H1 (cell line): ENCODE measurements at regions not wholly inside any gene's neighbourhood (a gene's known extent, or its start where the extent isn't known, plus 50 kb on each side); places are given as distances from the start of the nearest gene placed in this dataset.

ENCODE experiments used
- CTCF ChIA-PET: fragments of 300-600 bp; sonication (Branson Sonifier 250); formaldehyde crosslinking; loops from one replicate; lab custom pipeline; 2021; ENCODE audit not compliant: partially characterized antibody; lab: Charles Lee
- POLR2A ChIA-PET: fragments of 300-600 bp; sonication (Branson Sonifier 250); formaldehyde crosslinking; loops from one replicate; lab custom pipeline; 2021; ENCODE audit warnings: inconsistent platforms; ENCODE audit not compliant: partially characterized antibody; lab: Charles Lee
- DNase-seq, 2 experiments: peaks; one replicate each; pipeline versions ENCODE4 v3.0.0 to v3.0.0-alpha.2; 2010 to 2022; ENCODE audit warnings: low spot score in 2 of 2, low read depth in 1 of 2, mixed read lengths in 1 of 2
- FAIRE-seq: peaks from 2 replicates; lab custom pipeline; 2011; peaks lifted over from hg19 to GRCh38; lab: Jason Lieb, UNC
- H2AFZ ChIP-seq: 2 replicates; pipeline ENCODE4 v1.8.1; 2012; ENCODE audit warnings: low read length, inconsistent platforms
- H2AK5ac ChIP-seq: 2 replicates; pipeline ENCODE4 v1.6.1; 2013; ENCODE audit warnings: low read depth, low read length
- H2BK120ac ChIP-seq: replicated peaks from 2 replicates; pipeline ENCODE3; 2013; ENCODE audit warnings: low read depth, low read length, inconsistent platforms
- H2BK12ac ChIP-seq: 2 replicates; pipeline ENCODE4 v1.6.1; 2013; ENCODE audit warnings: low read depth, low read length
- H2BK15ac ChIP-seq: 2 replicates; pipeline ENCODE4 v1.6.1; 2013; ENCODE audit warnings: low read length
- H2BK20ac ChIP-seq: 2 replicates; pipeline ENCODE4 v1.6.1; 2013; ENCODE audit warnings: low read length
- H2BK5ac ChIP-seq: 2 replicates; pipeline ENCODE4 v1.6.1; 2013; ENCODE audit warnings: low read depth, low read length
- H3K14ac ChIP-seq: 2 replicates; pipeline ENCODE4 v1.6.1; 2013; ENCODE audit warnings: inconsistent platforms; ENCODE audit not compliant: insufficient read length
- H3K18ac ChIP-seq: 2 replicates; pipeline ENCODE4 v1.6.1; 2013; ENCODE audit warnings: low read length; ENCODE audit errors: extremely low read depth
- H3K23ac ChIP-seq: 2 replicates; pipeline ENCODE4 v1.6.1; 2013; ENCODE audit warnings: inconsistent platforms; ENCODE audit not compliant: insufficient read length
- H3K23me2 ChIP-seq: 2 replicates; pipeline ENCODE4 v1.6.1; 2013; ENCODE audit warnings: low read depth, low read length
- H3K27ac ChIP-seq: 2 replicates; pipeline ENCODE4 v1.6.1; 2011; ENCODE audit warnings: low read depth, low read length, inconsistent platforms
- H3K27me3 ChIP-seq, 4 experiments: replicated peaks in 1 of 4; 1 replicate in 1 of 4; 2 replicates in 3 of 4; pipeline versions ENCODE4 v1.6.1 to v1.8.1; 2011 to 2013; ENCODE audit warnings: low read length in 3 of 4, mild to moderate bottlenecking in 3 of 4, inconsistent platforms in 2 of 4, mixed read lengths in 2 of 4, moderate library complexity in 1 of 4; ENCODE audit not compliant: control insufficient read depth in 3 of 4, insufficient read depth in 3 of 4; ENCODE audit errors: extremely low read depth in 1 of 4
- H3K36me3 ChIP-seq, 4 experiments: 2 replicates each; pipeline versions ENCODE4 v1.6.1 to v1.8.1; 2011 to 2013; ENCODE audit warnings: mild to moderate bottlenecking in 4 of 4, low read length in 3 of 4, moderate library complexity in 2 of 4, control low read depth in 1 of 4, inconsistent platforms in 1 of 4; ENCODE audit not compliant: insufficient read depth in 4 of 4, control insufficient read depth in 2 of 4
- H3K4ac ChIP-seq: replicated peaks from 2 replicates; pipeline ENCODE3; 2013; ENCODE audit warnings: low read length, low read depth, mixed read lengths, inconsistent platforms; ENCODE audit not compliant: insufficient read length
- H3K4me1 ChIP-seq, 4 experiments: replicated peaks in 1 of 4; 1 replicate in 1 of 4; 2 replicates in 3 of 4; pipeline versions ENCODE4 v1.6.1 to v1.8.1; 2011 to 2013; ENCODE audit warnings: low read length in 3 of 4, inconsistent platforms in 2 of 4, mixed read lengths in 1 of 4; ENCODE audit not compliant: insufficient read depth in 4 of 4, control insufficient read depth in 3 of 4
- H3K4me2 ChIP-seq, 2 experiments: 2 replicates each; pipeline versions ENCODE4 v1.6.1 to v1.8.1; 2011 to 2013; ENCODE audit warnings: low read depth in 2 of 2, low read length in 2 of 2, control low read depth in 1 of 2, inconsistent platforms in 1 of 2, mild to moderate bottlenecking in 1 of 2; ENCODE audit not compliant: insufficient read depth in 1 of 2
- H3K4me3 ChIP-seq, 4 experiments: fragments of 200-600, 300-600 bp in 1 of 4; sonication (generic), shearing (Covaris generic), sonication (Bioruptor Twin) in 1 of 4; 2 replicates each; pipeline versions ENCODE4 v1.5.1 to v1.8.1; 2011 to 2016; ENCODE audit warnings: low read length in 4 of 4, low read depth in 3 of 4, control low read depth in 2 of 4, inconsistent platforms in 2 of 4, mild to moderate bottlenecking in 2 of 4, mixed read lengths in 1 of 4, moderate library complexity in 1 of 4; ENCODE audit not compliant: insufficient read depth in 2 of 4; ENCODE audit errors: extremely low read depth in 1 of 4
- H3K56ac ChIP-seq: replicated peaks from 2 replicates; pipeline ENCODE3; 2013; ENCODE audit warnings: low read depth, mild to moderate bottlenecking, mixed read lengths, low read length, inconsistent platforms; ENCODE audit not compliant: insufficient read length
- H3K79me1 ChIP-seq: 2 replicates; pipeline ENCODE4 v1.6.1; 2013; ENCODE audit warnings: low read depth, low read length, control low read depth
- H3K79me2 ChIP-seq, 2 experiments: 2 replicates each; pipeline versions ENCODE4 v1.6.1 to v1.8.1; 2012 to 2013; ENCODE audit warnings: low read length in 2 of 2, mild to moderate bottlenecking in 2 of 2, inconsistent platforms in 1 of 2; ENCODE audit not compliant: insufficient read depth in 2 of 2, control insufficient read depth in 1 of 2
- H3K9ac ChIP-seq, 4 experiments: replicated peaks in 1 of 4; 1 replicate in 1 of 4; 2 replicates in 3 of 4; pipeline versions ENCODE4 v1.6.1 to v1.8.1; 2011 to 2013; ENCODE audit warnings: low read depth in 3 of 4, low read length in 3 of 4, control low read depth in 2 of 4, mild to moderate bottlenecking in 2 of 4, moderate library complexity in 2 of 4, inconsistent platforms in 1 of 4; ENCODE audit errors: extremely low read depth in 1 of 4
- H3K9me3 ChIP-seq, 2 experiments: 2 replicates each; pipeline versions ENCODE4 v1.6.1 to v1.8.1; 2012 to 2013; ENCODE audit warnings: mild to moderate bottlenecking in 2 of 2, moderate library complexity in 2 of 2, control low read depth in 1 of 2, inconsistent platforms in 1 of 2, low read depth in 1 of 2, low read length in 1 of 2, mixed read lengths in 1 of 2; ENCODE audit not compliant: insufficient read depth in 2 of 2
- H4K20me1 ChIP-seq, 2 experiments: replicated peaks in 1 of 2; 2 replicates each; pipeline versions ENCODE3 to v1.8.1; 2011 to 2013; ENCODE audit warnings: inconsistent platforms in 2 of 2, low read length in 2 of 2, mild to moderate bottlenecking in 1 of 2; ENCODE audit not compliant: insufficient read depth in 2 of 2, control insufficient read depth in 1 of 2
- H4K5ac ChIP-seq: 2 replicates; pipeline ENCODE4 v1.6.1; 2013; ENCODE audit warnings: low read length, low read depth, mixed read lengths, inconsistent platforms; ENCODE audit not compliant: insufficient read length
- H4K8ac ChIP-seq: 2 replicates; pipeline ENCODE4 v1.8.0; 2013; ENCODE audit warnings: mild to moderate bottlenecking, moderate library complexity, low read length, inconsistent platforms; ENCODE audit not compliant: insufficient read depth; ENCODE audit errors: extremely low read depth
- H4K91ac ChIP-seq: replicated peaks from 2 replicates; pipeline ENCODE3; 2013; ENCODE audit warnings: low read length, mixed read lengths, inconsistent platforms; ENCODE audit not compliant: insufficient read length
- BRCA1 ChIP-seq: IDR thresholded peaks from 2 replicates; pipeline ENCODE4 v1.6.1; 2012; ENCODE audit warnings: low read depth, low read length, improper control_type of control experiment
- CHD1 ChIP-seq: IDR thresholded peaks from 2 replicates; pipeline ENCODE4 v1.6.1; 2012; ENCODE audit warnings: low read depth, low read length, improper control_type of control experiment
- EP300 ChIP-seq, 2 experiments: IDR thresholded peaks; 1 replicate in 1 of 2; 2 replicates in 1 of 2; pipeline ENCODE4 v1.6.1; 2011 to 2012; ENCODE audit warnings: low read depth in 2 of 2, low read length in 2 of 2, mild to moderate bottlenecking in 2 of 2, borderline replicate concordance in 1 of 2, inconsistent platforms in 1 of 2, moderate library complexity in 1 of 2
- GABPA ChIP-seq: IDR thresholded peaks from 2 replicates; pipeline ENCODE4 v1.6.1; 2011; ENCODE audit warnings: mild to moderate bottlenecking, low read length, moderate library complexity, borderline replicate concordance; ENCODE audit not compliant: insufficient read depth
- GTF2F1 ChIP-seq: IDR thresholded peaks from 2 replicates; pipeline ENCODE4 v1.6.1; 2012; ENCODE audit warnings: low read depth, low read length, improper control_type of control experiment, borderline replicate concordance
- HDAC2 ChIP-seq, 2 experiments: fragments of 300-600 bp in 1 of 2; sonication (generic) in 1 of 2; IDR thresholded peaks; 2 replicates each; pipeline ENCODE4 v1.6.1; 2011 to 2012; ENCODE audit warnings: low read depth in 2 of 2, low read length in 2 of 2, mild to moderate bottlenecking in 2 of 2, moderate library complexity in 2 of 2, borderline replicate concordance in 1 of 2, inconsistent platforms in 1 of 2
- HDAC6 ChIP-seq: IDR thresholded peaks from one replicate; pipeline ENCODE4 v1.7.1; 2012; ENCODE audit warnings: low read depth, mild to moderate bottlenecking, inconsistent platforms, low read length, moderate library complexity
- KDM5A ChIP-seq: fragments of 200-600 bp; IDR thresholded peaks from 2 replicates; pipeline ENCODE4 v1.7.1; 2012; ENCODE audit warnings: mild to moderate bottlenecking, low read length, inconsistent platforms, mixed read lengths
- MAX ChIP-seq: IDR thresholded peaks from 2 replicates; pipeline ENCODE4 v1.6.1; 2012; ENCODE audit warnings: inconsistent platforms
- RAD21 ChIP-seq, 2 experiments: IDR thresholded peaks in 1 of 2; conservative IDR thresholded peaks in 1 of 2; 2 replicates each; pipeline ENCODE4 v1.6.1; 2011; ENCODE audit warnings: low read depth in 2 of 2, low read length in 2 of 2, improper control_type of control experiment in 1 of 2, inconsistent platforms in 1 of 2, mild to moderate bottlenecking in 1 of 2, moderate library complexity in 1 of 2
- RXRA ChIP-seq: IDR thresholded peaks from 2 replicates; pipeline ENCODE4 v1.6.1; 2011; ENCODE audit warnings: low read depth, mild to moderate bottlenecking, low read length, moderate library complexity; ENCODE audit not compliant: insufficient read depth
- WGBS, 2 experiments: shearing (Covaris generic) in 1 of 2; methylation state at CpG; one replicate each; pipeline versions ENCODE4 v1.1.6 to v1.1.7; 2013 to 2015; ENCODE audit warnings: low lambda C conversion rate in 2 of 2, mixed read lengths in 2 of 2, inconsistent platforms in 1 of 2, low coverage in 1 of 2, missing lambda C conversion rate in 1 of 2; ENCODE audit not compliant: insufficient replicate concordance in 2 of 2, insufficient coverage in 1 of 2, insufficient read length in 1 of 2; ENCODE audit errors: extremely low coverage in 1 of 2, missing lambda C conversion rate in 1 of 2; 5-methylcytosine and 5-hydroxymethylcytosine counted together
- TF ChIP-seq, protein P1 (sequence below): IDR thresholded peaks from 2 replicates; pipeline ENCODE4 v1.6.1; 2012; ENCODE audit warnings: low read length, inconsistent platforms

DNA sequence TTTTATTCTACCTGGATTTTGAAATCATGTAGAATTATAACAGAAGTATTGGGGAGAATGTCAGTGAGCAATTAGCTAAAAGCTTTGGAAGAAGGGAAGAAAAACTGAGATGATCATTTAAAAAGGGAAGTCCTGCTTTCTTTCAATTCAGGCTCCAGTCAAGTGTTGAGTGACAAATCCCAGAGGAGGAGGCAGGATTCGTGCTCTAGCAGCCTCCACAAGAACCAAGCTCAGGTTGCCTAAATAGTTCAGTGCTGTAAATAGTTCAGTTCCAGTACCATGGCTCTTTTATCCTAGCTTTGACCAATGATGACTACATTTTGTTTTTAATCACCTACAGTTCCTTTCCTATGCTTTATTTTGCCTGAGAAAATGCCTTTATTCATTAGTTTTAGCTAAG, 204.9 kb upstream of the NREP start:
- Histone ChIP-seq H3K23ac (no peak overlapping the region), H3K23me2 (no peaks in the 10 kb centered on the region), H3K27ac (no peak overlapping the region), H2BK120ac (no peak overlapping the region), H2BK15ac (no peak overlapping the region), H4K91ac (no peak overlapping the region), H2BK5ac (no peak overlapping the region), H3K4ac (no peak overlapping the region), H4K5ac (no peak overlapping the region), H3K14ac (no peak overlapping the region), H3K56ac (no peak overlapping the region), H3K9ac (no peak overlapping the region), H3K4me2 (no peak overlapping the region), H3K18ac (no peak overlapping the region), H4K8ac (no peak overlapping the region), H3K27me3 (no peaks in the 10 kb centered on the region), H3K4me1 (no peaks in the 10 kb centered on the region), H3K79me2 (no peaks in the 10 kb centered on the region), H3K4me3 (no peak overlapping the region), H4K20me1 (no peaks in the 10 kb centered on the region), H3K79me1 (no peaks in the 10 kb centered on the region), H2AK5ac (no peak overlapping the region), H3K36me3 (no peaks in the 10 kb centered on the region), H2BK20ac (no peak overlapping the region), H2BK12ac (no peak overlapping the region), H2AFZ (no peak overlapping the region), H3K9me3 (no peaks in the 10 kb centered on the region)
- ChIA-PET CTCF (interaction anchor here (1.1 to 1.5 kb wide), 2 partner anchors 10 to 34 kb away, joined by 3 to 5 read pairs; no protein-coding TSS in a partner anchor), POLR2A (no interaction called here)
- FAIRE-seq = no peak
- 100% methylated on average over 1 of the region's 1 CpG; no CpG with 5 or more reads in 1 of the 2 experiments for WGBS, 2 experiments
- DNase-seq = no peak
- TF ChIP-seq EP300 (IDR thresholded peaks at IDR 0.05; ENCODE audit: borderline replicate concordance in 1 of 2, low read depth in 2 of 2, low read length in 2 of 2) = no peak
- TF ChIP-seq HDAC6 = no peak
- TF ChIP-seq RXRA = no peak
- no peak for TF ChIP-seq GABPA
- no peak for TF ChIP-seq CHD1
- no peak for TF ChIP-seq HDAC2 (IDR thresholded peaks at IDR 0.05; ENCODE audit: borderline replicate concordance in 1 of 2, low read depth in 2 of 2, low read length in 2 of 2)
- no peak for TF ChIP-seq BRCA1
- TF ChIP-seq GTF2F1 = no peak
- TF ChIP-seq MAX = no peak
- TF ChIP-seq KDM5A = no peak
- no peak for TF ChIP-seq RAD21 (IDR thresholded peaks at IDR 0.05 in 1 of 2, conservative IDR thresholded peaks at IDR 0.05 in 1 of 2; ENCODE audit: low read depth in 2 of 2, low read length in 2 of 2)
- TF ChIP-seq, protein P1, sequence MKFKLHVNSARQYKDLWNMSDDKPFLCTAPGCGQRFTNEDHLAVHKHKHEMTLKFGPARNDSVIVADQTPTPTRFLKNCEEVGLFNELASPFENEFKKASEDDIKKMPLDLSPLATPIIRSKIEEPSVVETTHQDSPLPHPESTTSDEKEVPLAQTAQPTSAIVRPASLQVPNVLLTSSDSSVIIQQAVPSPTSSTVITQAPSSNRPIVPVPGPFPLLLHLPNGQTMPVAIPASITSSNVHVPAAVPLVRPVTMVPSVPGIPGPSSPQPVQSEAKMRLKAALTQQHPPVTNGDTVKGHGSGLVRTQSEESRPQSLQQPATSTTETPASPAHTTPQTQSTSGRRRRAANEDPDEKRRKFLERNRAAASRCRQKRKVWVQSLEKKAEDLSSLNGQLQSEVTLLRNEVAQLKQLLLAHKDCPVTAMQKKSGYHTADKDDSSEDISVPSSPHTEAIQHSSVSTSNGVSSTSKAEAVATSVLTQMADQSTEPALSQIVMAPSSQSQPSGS = no peak
